SU-DHL-6 (cell line): ENCODE measurements at regions not wholly inside any gene's neighbourhood (a gene's known extent, or its start where the extent isn't known, plus 50 kb on each side); places are given as distances from the start of the nearest gene placed in this dataset.

Source experiments
- CTCF ChIP-seq: fragments of 200-600 bp; sonication (generic); IDR thresholded peaks from one replicate; pipeline ENCODE4 v1.5.1; 2017; ENCODE audit warnings: antibody characterized with exemption, mild to moderate bottlenecking, low read length, moderate library complexity; ENCODE audit not compliant: insufficient read depth, poor library complexity, severe bottlenecking
- EZH2phosphoT487 ChIP-seq: fragments of 200-600 bp; sonication (generic), shearing (Covaris generic); conservative IDR thresholded peaks from 2 replicates; pipeline ENCODE4 v1.6.1; 2018; ENCODE audit warnings: mild to moderate bottlenecking, antibody characterized with exemption, low read length, moderate library complexity, mixed read lengths

DNA sequence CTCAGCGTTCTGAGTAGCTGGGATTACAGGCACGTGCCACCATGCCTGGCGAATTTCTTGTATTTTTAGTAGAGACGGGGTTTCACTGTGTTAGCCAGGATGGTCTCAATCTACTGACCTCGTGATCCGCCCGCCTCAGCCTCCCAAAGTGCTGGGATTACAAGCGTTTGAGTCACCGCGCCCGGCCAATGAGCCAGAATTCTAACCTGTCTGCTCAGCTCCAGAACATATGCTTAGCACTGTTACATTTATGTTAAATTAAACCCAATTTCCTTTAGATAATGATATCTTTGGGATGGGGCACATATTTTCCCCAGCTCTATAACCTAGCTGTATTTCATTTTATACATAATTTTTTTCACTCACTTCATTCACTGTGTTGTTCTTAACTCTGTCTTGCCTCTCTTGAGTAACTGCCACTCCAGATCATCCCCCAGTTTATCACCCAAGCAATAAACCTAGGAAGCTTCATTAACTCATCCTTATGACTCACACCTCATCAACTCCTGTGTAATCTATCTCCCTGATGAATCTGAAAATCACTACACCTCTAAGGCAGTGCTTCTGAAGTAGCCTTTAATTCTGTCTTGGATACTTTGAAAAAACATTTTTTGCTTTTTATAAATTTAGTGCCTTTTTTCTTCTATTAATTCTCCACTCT lies 559.7 kb upstream of the ZWINT start:
- TF ChIP-seq CTCF = no peak
- TF ChIP-seq EZH2phosphoT487 = no peak
